OCI-LY3 (cell line): ENCODE measurements at regions not wholly inside any gene's neighbourhood (a gene's known extent, or its start where the extent isn't known, plus 50 kb on each side); places are given as distances from the start of the nearest gene placed in this dataset.

Source experiments
- EZH2phosphoT487 ChIP-seq: fragments of 200-600 bp; shearing (Covaris generic); IDR thresholded peaks from 2 replicates; pipeline ENCODE4 v1.6.1; 2018; ENCODE audit warnings: antibody characterized with exemption, mixed run types, low read depth
- TF ChIP-seq, protein P1 (sequence below): fragments of 200-600, 300-600 bp; sonication (generic); IDR thresholded peaks from 2 replicates; pipeline ENCODE4 v1.5.1; 2014; ENCODE audit warnings: antibody characterized with exemption, low read length, low read depth

DNA sequence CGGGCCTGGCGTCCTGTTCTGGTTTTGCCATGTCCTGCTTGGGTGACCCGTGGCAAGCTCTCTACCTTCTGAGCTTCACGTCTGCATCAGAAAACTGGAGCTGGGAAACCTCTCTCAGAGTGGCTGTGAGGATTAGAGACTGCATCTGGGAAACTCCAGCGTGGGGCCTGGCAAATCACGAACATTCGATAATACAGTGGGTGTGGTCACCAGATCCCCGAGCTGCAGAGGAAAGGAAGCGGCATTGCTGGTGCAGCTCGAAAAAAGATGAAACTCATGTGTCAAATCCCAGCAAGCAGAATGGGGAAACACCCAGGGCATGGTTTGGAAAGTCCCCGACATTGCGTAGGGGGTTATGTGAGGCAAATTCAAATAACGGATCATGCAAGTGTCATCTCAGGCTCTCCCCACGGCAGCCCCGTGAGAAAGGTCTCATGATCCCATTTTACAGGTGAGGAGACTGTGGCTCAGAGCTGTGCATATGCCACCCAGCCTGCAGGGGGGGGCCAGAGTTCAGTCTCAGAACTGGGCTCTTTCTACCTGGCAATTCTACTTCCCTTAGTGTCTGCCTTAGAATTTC is 98.1 kb upstream of the VRK1 start:
- TF ChIP-seq, protein P1, sequence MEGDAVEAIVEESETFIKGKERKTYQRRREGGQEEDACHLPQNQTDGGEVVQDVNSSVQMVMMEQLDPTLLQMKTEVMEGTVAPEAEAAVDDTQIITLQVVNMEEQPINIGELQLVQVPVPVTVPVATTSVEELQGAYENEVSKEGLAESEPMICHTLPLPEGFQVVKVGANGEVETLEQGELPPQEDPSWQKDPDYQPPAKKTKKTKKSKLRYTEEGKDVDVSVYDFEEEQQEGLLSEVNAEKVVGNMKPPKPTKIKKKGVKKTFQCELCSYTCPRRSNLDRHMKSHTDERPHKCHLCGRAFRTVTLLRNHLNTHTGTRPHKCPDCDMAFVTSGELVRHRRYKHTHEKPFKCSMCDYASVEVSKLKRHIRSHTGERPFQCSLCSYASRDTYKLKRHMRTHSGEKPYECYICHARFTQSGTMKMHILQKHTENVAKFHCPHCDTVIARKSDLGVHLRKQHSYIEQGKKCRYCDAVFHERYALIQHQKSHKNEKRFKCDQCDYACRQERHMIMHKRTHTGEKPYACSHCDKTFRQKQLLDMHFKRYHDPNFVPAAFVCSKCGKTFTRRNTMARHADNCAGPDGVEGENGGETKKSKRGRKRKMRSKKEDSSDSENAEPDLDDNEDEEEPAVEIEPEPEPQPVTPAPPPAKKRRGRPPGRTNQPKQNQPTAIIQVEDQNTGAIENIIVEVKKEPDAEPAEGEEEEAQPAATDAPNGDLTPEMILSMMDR: peak; percentile 79
- no peak for TF ChIP-seq EZH2phosphoT487
